Embryonic facial prominence (tissue), 1 donor: ENCODE measurements at regions not wholly inside any gene's neighbourhood (a gene's known extent, or its start where the extent isn't known, plus 50 kb on each side); places are given as distances from the start of the nearest gene placed in this dataset.

Experiments used
- DNase-seq: peaks from one replicate; pipeline ENCODE4 v3.0.0-alpha.2; 2016; ENCODE audit errors: extremely low spot score

- no peak for DNase-seq
Measured at GRCh38 chr2:15765211-15765610, 173.5 kb downstream of the DDX1 start.

- no peak for DNase-seq
Measured at GRCh38 chr2:15765686-15766302, 174.1 kb downstream of the DDX1 start.

DNA sequence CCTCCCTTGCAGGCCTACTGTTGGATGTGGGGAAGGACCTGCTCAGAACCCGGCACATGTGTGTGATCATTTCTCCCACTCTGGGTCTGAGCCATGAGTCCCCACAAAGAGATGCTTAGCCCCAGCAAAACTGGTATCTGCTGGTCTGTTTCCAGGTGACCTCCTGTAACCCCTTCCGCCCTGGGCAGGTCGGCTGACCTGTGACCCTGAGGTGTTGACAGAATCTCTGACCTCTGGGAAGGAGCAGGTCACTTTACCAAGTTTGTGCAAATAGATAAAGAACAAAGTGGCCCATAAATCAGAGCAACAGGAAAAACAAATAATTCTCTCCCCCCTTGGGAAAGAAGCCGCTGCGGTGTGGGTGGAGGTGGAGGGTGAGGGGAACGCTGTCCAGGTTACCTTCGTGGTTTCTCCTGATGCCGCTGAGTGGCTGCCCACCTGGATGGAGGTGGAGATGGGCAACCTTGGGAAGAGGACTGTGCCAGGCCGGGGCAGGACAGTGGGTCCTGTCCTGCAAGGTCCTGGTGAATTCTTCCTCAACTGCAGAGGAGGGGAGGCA lies 174.0 kb upstream of the MYCN start:
- DNase-seq, result no peak

DNA sequence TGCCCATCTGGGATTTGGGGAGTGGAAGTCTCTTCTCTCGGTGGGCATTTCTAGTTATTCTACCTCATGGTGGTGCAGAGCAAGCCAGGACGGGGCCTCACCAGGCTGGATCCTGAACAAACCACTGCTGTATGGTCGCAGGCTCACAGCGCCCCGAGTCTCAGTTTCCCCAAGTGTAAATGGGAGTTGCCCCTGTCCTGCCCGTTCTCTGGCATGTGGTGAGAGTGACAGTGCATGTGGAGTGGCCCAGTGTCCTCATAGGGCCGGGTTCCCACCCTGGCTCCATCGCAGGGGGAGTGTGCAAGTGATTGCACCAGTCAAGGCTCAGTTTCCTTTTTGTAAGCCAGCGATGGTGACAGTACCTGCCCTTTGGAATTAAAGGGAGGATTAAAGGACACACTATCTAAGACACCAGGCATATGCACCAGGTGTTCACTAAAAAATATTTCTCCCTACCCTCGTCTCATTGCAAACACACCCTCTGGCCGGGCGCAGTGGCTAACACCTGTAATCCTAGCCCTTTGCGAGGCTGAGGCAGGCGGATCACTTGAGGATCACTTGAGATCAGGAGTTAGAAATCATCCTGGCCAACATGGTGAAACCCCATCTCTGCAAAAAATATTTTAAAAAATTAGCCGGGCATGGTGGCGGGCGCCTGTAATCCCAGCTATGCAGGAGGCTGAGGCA lies 173.3 kb upstream of the MYCN start:
- no peak for DNase-seq

- no peak for DNase-seq
Measured at GRCh38 chr2:15767679-15768078, 172.7 kb upstream of the MYCN start.

- no peak for DNase-seq
Measured at GRCh38 chr2:15768142-15768541, 172.2 kb upstream of the MYCN start.

DNA sequence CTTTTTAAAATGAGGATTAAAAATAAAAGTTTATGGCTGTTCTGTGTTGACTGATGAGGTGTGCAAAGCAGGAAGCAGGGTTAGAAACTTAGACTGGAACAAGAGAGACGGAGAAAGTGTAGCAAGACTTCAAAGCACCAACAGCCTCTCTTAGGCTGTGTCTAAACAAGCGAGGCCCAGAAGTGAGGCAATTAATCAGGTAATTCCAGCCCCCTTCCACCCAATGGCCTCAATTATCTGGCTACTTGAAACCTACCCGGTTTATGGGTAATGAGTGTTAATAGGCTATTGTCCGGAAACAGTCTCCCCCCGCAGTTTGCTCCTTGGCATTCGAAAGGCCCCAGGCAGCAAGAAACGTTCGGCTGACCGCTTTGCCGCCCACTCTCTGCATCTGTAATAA lies 171.7 kb upstream of the MYCN start:
- DNase-seq, result no peak

GRCh38 chr2:15769235-15769634 lies 171.1 kb upstream of the MYCN start:
- DNase-seq, result no peak

- DNase-seq, result no peak
Measured at GRCh38 chr2:15769676-15770547, 170.4 kb upstream of the MYCN start.

GRCh38 chr2:15770606-15771005 lies 169.7 kb upstream of the MYCN start:
- DNase-seq, result no peak

DNA sequence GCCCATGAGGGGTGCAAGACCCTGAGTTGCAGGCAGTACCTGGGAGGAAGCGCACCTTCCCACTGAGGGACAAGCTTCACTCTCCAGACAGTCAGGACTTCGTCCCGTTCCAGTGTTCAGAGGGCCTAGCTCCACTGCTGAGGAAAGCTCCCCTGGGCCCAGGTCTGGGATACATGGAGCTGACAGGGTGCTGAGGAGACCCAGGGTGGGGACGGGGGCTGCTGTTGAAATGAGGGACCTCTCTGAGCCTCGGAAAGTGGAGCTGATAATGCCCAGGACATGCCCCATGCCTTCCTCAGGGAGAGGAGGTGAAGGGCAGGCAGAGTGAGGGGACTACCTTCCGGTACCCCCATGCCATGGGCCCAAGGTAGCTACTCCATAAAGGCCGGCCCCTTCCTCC lies 169.2 kb upstream of the MYCN start:
- no peak for DNase-seq

GRCh38 chr2:15772086-15772595 lies 168.2 kb upstream of the MYCN start:
- no peak for DNase-seq

GRCh38 chr2:15772681-15773080 lies 167.7 kb upstream of the MYCN start:
- DNase-seq, result no peak

DNA sequence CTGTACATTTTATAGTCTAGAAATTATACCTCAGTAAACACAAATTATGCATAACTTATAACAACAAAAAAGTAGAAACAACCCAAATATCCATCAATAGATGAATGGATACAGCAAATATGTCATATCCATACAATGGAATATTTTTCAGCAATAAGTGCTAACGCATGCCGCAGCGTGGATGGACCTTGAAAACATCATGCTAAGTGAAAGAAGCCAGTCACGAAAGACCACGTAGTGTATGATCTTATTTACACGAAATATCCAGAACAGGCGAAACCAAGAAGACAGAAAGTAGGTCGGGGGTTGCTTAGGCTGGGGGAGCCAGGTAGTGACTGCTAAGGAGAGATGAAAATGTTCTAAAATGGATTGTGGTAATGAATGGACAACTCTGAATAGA lies 167.1 kb upstream of the MYCN start:
- DNase-seq, result no peak

- no peak for DNase-seq
Measured at GRCh38 chr2:15773846-15774245, 166.5 kb upstream of the MYCN start.

- no peak for DNase-seq
Measured at GRCh38 chr2:15775753-15776628, 164.4 kb upstream of the MYCN start.

- no peak for DNase-seq
Measured at GRCh38 chr2:15776629-15776919, 163.8 kb upstream of the MYCN start.

DNA sequence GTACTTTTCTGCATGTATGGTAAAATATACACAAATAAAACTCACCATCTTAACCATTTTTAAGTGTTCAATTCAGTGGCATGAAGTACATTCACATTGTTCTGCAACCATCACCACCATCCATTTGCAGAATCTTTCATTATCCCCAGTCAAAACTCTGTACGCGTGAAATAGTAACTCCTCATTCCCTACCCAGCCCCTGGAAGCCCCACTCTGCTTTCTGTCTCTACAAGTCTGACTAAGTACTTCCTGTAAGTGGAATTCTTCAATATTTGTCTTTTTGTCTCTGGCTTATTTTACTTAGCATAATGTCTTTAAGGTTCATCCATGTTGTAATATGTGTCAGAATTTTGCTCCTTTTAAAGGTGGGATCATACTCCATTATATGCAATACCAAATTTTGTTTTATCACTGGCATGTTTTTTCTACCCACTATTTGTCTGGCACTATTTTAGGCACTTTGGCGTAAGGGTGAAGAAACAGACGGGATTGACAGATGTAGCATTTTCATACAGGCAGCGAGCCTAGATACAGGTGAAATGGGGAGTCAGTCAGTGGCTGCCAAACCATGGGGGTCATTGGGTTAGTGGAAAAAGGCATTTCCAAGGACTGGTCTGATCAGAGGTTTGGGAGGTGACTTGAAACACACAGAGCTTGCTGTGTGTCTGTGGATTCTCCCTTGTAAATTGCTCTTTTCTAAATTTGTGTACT lies 163.2 kb upstream of the MYCN start:
- no peak for DNase-seq

DNA sequence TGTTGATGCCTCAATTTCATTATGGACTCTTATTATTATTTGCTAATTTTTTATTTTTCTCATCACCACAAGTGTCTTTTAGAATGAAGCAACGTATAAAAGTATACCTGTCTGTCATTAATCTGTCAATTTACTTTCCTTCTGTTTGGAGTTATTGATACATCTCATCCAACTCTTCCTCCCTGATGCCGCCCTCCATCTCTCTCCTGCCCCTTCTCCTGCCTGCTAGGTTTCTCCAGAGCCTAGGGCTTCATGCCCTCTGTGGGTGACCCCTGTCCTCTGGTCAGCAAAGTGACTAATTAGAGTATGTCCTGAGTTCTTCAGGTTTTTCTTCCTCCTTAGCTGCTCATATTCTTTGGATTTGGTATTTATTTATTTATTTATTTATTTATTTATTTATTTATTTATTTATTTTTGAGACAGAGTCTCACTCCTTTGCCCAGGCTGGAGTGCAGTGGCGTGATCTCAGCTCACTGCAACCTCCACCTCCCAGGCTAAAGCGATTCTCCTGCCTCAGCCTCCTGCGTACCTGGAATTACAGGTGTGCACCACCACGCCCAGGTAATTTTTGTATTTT lies 162.5 kb upstream of the MYCN start:
- no peak for DNase-seq

DNA sequence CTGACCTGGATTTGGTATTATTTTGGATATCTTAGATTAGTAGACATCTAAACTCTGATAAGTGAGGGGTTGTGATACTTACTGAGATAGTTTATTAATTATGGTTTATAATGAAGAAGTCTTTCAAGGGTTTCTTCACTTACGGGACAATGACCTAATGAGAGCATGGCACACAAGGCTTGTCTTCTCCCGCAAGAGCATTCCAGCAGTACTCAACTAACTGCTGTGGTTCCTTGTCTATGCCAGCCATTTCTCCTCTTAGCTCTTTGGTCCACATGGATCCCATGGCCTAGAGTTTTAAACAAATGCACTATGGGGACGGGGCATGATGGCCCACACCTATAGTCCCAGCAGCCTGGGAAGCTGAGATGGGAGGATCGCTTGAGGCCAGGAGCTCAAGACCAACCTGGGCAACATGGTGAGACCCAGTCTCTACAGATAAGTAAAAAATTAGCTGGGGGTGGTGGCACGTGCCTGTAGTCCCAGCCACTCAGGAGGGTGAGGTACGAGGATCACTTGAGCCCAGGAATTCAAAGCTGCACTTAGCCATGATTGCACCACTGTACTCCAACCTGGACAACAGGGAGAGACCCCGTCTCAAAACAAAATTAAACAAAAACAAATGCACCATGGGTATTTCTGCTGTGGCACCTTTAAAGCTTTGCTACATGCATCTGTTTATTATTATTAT lies 161.7 kb upstream of the MYCN start:
- no peak for DNase-seq
